Stimulated activated CD4-positive, alpha-beta T cell treated with anti-CD3 and anti-CD28 coated beads, Interleukin-2, amount 100 ng/mL, for 24 hours (primary cell): ENCODE measurements at regions not wholly inside any gene's neighbourhood (a gene's known extent, or its start where the extent isn't known, plus 50 kb on each side); places are given as distances from the start of the nearest gene placed in this dataset.

Source experiments
- DNase-seq, 2 donors: peaks; one replicate each; pipeline ENCODE4 v3.0.0-alpha.2; 2020

GRCh38 chr16:66167564-66168291 is 198.8 kb upstream of the CDH5 start:
- DNase-seq: no peak

GRCh38 chr16:66166490-66166889 is 200.0 kb upstream of the CDH5 start:
- DNase-seq: no peak

GRCh38 chr16:66165879-66166278 is 200.6 kb upstream of the CDH5 start:
- no peak for DNase-seq

- DNase-seq: no peak
These were observed 201.8 kb upstream of the CDH5 start for GRCh38 chr16:66164581-66165247.

GRCh38 chr16:66162821-66163220 is 203.7 kb upstream of the CDH5 start:
- no peak for DNase-seq

- DNase-seq: no peak
These were observed 204.5 kb upstream of the CDH5 start for GRCh38 chr16:66161942-66162341.

GRCh38 chr16:66161269-66161668 is 205.2 kb upstream of the CDH5 start:
- no peak for DNase-seq

- no peak for DNase-seq
These were observed 206.5 kb upstream of the CDH5 start for GRCh38 chr16:66159987-66160386.

- DNase-seq: no peak
These were observed 210.0 kb upstream of the CDH5 start for GRCh38 chr16:66156538-66156937.

GRCh38 chr16:66155933-66156332 is 210.6 kb upstream of the CDH5 start:
- DNase-seq: no peak

GRCh38 chr16:66154801-66155200 is 211.7 kb upstream of the CDH5 start:
- no peak for DNase-seq

- DNase-seq: no peak
These were observed 213.6 kb upstream of the CDH5 start for GRCh38 chr16:66152823-66153393.

- DNase-seq: no peak
These were observed 214.3 kb upstream of the CDH5 start for GRCh38 chr16:66152181-66152580.

GRCh38 chr16:66150698-66151482 is 215.6 kb upstream of the CDH5 start:
- no peak for DNase-seq

GRCh38 chr16:66147291-66147690 is 219.2 kb upstream of the CDH5 start:
- no peak for DNase-seq

GRCh38 chr16:66146798-66147197 is 219.7 kb upstream of the CDH5 start:
- DNase-seq: no peak

- DNase-seq: no peak
These were observed 221.8 kb upstream of the CDH5 start for GRCh38 chr16:66144641-66145040.

- no peak for DNase-seq
These were observed 223.1 kb upstream of the CDH5 start for GRCh38 chr16:66143415-66143814.

- no peak for DNase-seq
These were observed 224.6 kb upstream of the CDH5 start for GRCh38 chr16:66141885-66142284.

GRCh38 chr16:66137853-66138252 is 228.6 kb upstream of the CDH5 start:
- DNase-seq: no peak

GRCh38 chr16:66136841-66137240 is 229.7 kb upstream of the CDH5 start:
- no peak for DNase-seq

- DNase-seq: no peak
These were observed 230.7 kb upstream of the CDH5 start for GRCh38 chr16:66135838-66136237.

GRCh38 chr16:66135421-66135831 is 231.1 kb upstream of the CDH5 start:
- no peak for DNase-seq

GRCh38 chr16:66134875-66135274 is 231.6 kb upstream of the CDH5 start:
- no peak for DNase-seq
